HUES64 (cell line): ENCODE measurements at regions not wholly inside any gene's neighbourhood (a gene's known extent, or its start where the extent isn't known, plus 50 kb on each side); places are given as distances from the start of the nearest gene placed in this dataset.

Source experiments
- H3K27ac ChIP-seq: 2 replicates; pipeline ENCODE4 v1.7.0; 2013; ENCODE audit warnings: low read depth, low read length, inconsistent platforms
- H3K27me3 ChIP-seq: 2 replicates; pipeline ENCODE4 v1.6.1; 2013; ENCODE audit warnings: mild to moderate bottlenecking, low read length; ENCODE audit not compliant: insufficient read depth
- H3K36me3 ChIP-seq: 2 replicates; pipeline ENCODE4 v1.6.1; 2013; ENCODE audit warnings: mild to moderate bottlenecking, low read length; ENCODE audit not compliant: insufficient read depth
- H3K4me1 ChIP-seq: 2 replicates; pipeline ENCODE4 v1.6.1; 2013; ENCODE audit warnings: mild to moderate bottlenecking, low read length, moderate library complexity; ENCODE audit not compliant: insufficient read depth
- H3K4me3 ChIP-seq: 2 replicates; pipeline ENCODE4 v1.5.1; 2013; ENCODE audit warnings: mild to moderate bottlenecking, low read length, moderate library complexity
- H3K9ac ChIP-seq: 2 replicates; pipeline ENCODE4 v1.6.1; 2013; ENCODE audit warnings: mild to moderate bottlenecking, low read depth, low read length
- H3K9me3 ChIP-seq: 2 replicates; pipeline ENCODE4 v1.6.1; 2013; ENCODE audit warnings: low read depth, low read length; ENCODE audit not compliant: insufficient read depth
- WGBS: fragments of 150-250, 120-280 bp; methylation state at CpG from one replicate; pipeline ENCODE4 v1.1.7; 2013; ENCODE audit warnings: missing lambda C conversion rate; 5-methylcytosine and 5-hydroxymethylcytosine counted together

DNA sequence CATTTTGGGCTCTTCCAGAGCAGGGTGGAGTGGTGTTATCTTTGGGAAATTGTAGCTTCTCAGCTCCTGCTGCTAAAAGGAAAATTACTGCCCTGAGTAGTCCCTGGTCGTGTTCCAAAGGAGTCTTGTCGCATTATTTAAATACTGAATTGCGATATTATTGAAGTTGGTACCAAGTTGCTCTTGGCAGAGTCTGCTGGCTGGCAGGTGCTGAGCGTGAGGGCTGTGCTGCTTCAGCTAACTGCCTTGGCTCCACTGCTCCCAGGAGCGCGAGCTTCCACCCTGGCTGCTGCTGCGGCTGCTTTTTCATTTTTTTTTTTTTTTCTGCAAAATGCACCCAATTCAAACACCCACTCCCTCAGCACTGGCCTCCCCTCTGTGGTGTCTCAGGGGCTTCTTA, 289.8 kb downstream of the MAF start:
- H3K9me3 ChIP-seq = no peaks in the 10 kb centered on the region
- no peak overlapping the region for H3K4me3 ChIP-seq
- H3K36me3 ChIP-seq = no peaks in the 10 kb centered on the region
- H3K9ac ChIP-seq = no peak overlapping the region
- 91% methylated on average over 7 of the region's 7 CpGs for WGBS
- no peak overlapping the region for H3K27ac ChIP-seq
- H3K27me3 ChIP-seq = no peaks in the 10 kb centered on the region
- peaks cover 23% of the 10 kb centered on the region for H3K4me1 ChIP-seq

DNA sequence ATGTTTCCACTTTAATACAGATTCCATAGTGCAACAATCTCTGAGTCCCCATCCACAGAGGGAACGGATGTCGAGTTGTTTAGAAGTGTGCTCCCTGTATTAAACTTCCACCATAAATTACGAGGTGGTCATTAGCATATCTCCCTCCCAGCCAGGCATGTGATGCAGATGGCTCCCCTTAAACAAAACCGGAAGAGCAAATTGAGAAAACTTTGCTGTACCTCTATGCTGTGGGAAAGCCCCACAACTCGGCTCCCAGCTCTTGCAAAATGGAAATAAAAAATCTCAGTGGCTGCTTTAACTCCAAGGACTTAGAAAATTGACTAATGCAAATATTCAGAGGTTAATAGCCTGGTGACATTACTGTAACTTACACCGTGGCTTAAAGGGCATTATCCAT, 290.9 kb downstream of the MAF start:
- no peak overlapping the region for H3K9ac ChIP-seq
- WGBS = 93% methylated on average over 6 of the region's 6 CpGs
- H3K27me3 ChIP-seq = no peaks in the 10 kb centered on the region
- no peaks in the 10 kb centered on the region for H3K9me3 ChIP-seq
- no peak overlapping the region for H3K4me3 ChIP-seq
- H3K27ac ChIP-seq = no peak overlapping the region
- H3K36me3 ChIP-seq = no peaks in the 10 kb centered on the region
- peaks cover 23% of the 10 kb centered on the region for H3K4me1 ChIP-seq

DNA sequence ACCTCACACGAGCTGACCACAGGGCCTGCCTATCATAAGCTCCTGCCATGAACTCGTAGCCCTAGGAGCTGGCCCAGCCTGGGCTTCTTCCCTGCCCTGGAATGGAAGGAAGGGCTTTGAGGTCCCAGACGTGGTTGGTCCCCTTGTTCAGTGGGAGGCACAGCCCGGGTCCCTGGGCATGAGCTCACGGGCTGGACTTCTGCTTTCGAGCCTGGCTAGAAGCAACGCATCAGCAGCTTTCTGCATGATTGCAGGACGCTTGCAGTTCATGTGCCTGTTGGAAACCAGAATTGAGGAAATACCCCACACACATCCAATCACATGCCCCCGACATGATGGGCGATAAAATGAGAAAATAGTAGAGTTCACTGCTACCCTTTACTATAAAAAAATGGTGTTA, 293.3 kb downstream of the MAF start:
- H3K4me3 ChIP-seq = no peak overlapping the region
- H3K36me3 ChIP-seq = no peaks in the 10 kb centered on the region
- no peak overlapping the region for H3K27ac ChIP-seq
- no peak overlapping the region for H3K9ac ChIP-seq
- WGBS = 93% methylated on average over 8 of the region's 10 CpGs
- no peaks in the 10 kb centered on the region for H3K27me3 ChIP-seq
- H3K9me3 ChIP-seq = no peaks in the 10 kb centered on the region
- peaks cover 23% of the 10 kb centered on the region for H3K4me1 ChIP-seq

DNA sequence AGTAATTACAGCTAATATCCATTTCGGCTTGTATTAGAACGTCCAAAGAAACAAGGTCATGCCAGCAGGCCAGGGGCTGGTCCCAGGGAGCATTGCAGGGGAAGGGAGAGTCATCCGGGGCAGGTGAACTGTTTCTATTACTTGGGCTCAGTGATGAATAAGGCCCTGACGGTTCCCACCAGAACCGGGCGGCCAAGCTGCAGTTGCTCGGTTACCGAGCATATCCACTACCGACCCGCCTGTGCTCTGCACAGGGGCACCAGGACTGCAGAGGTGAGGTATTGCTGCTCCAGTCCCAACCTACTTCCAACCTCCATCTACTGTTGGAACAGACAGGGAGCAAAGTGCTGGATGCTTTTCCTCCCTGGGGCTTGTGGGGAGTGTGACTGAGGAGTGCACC, 295.5 kb downstream of the MAF start:
- Histone ChIP-seq H3K27me3 (no peaks in the 10 kb centered on the region), H3K27ac (no peak overlapping the region), H3K4me1 (peaks cover 19% of the 10 kb centered on the region), H3K9me3 (no peaks in the 10 kb centered on the region), H3K4me3 (no peak overlapping the region), H3K9ac (no peak overlapping the region), H3K36me3 (no peaks in the 10 kb centered on the region)
- WGBS = 96% methylated on average over 10 of the region's 10 CpGs

DNA sequence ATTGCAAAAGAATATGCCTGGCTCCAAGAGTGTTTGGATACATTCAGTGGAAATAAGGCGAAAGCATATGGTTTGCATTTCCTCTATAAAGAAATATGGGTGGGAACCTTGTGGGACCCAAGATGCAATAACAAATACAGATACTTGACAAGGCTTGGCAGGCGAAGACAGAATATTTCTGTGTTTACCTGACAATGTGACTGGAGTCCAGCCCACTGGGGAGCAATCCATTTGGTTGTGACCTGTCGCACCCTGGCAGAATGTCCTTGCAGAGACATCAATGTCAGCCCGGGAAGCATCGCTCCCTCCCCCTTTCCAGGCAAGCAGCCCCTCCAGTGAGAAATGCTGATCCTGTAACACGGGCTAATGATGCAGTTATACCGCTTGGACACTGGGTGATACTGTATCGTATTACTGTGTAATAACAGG, 296.6 kb downstream of the MAF start:
- Histone ChIP-seq H3K9ac (no peak overlapping the region), H3K4me1 (peaks cover 22% of the 10 kb centered on the region), H3K9me3 (no peaks in the 10 kb centered on the region), H3K27ac (no peak overlapping the region), H3K27me3 (no peaks in the 10 kb centered on the region), H3K4me3 (no peak overlapping the region), H3K36me3 (no peaks in the 10 kb centered on the region)
- 84% methylated on average over 8 of the region's 8 CpGs for WGBS

DNA sequence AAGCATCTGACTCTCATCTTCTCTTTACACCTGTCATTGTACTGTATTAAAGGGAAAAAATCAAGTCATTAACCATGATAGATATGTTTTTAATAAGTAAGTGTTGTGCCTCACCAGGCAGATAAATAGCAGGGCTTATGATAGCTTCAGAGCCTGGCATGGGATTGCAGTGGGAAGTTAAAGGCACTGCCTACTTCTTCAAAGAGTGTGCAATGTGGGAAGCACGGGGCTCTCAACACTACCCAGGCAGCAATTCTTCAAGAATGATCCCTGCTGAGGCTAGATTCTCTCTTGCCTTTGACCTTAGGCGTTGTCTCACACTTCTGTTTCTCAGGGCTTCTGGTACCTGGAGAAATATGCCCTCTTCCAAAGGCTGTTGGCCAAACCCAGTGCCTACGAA, 297.3 kb downstream of the MAF start:
- Histone ChIP-seq H3K4me3 (no peak overlapping the region), H3K4me1 (peaks cover 29% of the 10 kb centered on the region), H3K9ac (no peak overlapping the region), H3K27ac (no peak overlapping the region), H3K27me3 (no peaks in the 10 kb centered on the region), H3K9me3 (no peaks in the 10 kb centered on the region), H3K36me3 (no peaks in the 10 kb centered on the region)
- 80% methylated on average over 3 of the region's 3 CpGs for WGBS

DNA sequence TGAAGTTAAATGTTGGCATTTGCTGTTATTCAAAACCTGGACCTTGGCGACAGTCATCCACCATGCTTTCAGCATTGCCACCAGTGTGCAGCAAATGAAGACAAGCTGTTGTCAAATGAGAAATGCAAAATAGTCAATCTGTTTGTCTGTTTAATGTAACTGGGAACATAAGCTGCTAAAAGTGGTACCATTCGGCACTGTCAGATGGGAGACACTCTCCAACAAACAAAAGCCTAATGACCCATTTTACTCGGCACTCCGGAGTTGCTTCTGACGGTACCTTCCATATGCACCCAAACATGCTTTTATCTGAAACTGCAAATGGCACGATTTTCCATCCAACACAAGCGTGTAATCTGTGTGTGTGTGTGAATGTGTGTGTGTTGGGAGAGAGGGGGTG, 297.8 kb downstream of the MAF start:
- H3K36me3 ChIP-seq = no peaks in the 10 kb centered on the region
- peaks cover 34% of the 10 kb centered on the region for H3K4me1 ChIP-seq
- no peaks in the 10 kb centered on the region for H3K9me3 ChIP-seq
- no peaks in the 10 kb centered on the region for H3K27me3 ChIP-seq
- H3K27ac ChIP-seq = no peak overlapping the region
- no peak overlapping the region for H3K9ac ChIP-seq
- WGBS = 93% methylated on average over 7 of the region's 7 CpGs
- no peak overlapping the region for H3K4me3 ChIP-seq

DNA sequence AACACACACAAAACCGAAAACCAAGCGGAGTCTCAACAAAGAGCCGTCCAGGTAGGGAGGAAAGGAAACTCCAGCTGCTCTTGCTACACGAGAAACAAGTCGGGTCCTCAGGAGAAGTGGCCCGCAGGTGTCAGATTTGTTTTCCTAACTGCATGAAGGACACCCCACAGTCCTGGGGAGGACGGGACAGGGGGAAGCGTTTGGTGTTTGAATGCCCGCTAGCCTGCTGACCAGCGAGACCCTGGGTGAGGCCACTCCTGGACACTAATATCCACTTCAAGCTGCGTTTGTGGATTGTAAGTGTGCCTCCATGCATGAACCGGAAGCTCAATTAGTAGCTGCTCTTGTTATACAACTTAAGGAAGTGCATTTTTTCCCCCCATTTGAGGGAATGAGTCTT, 299.5 kb downstream of the MAF start:
- Histone ChIP-seq H3K27ac (peak overlapping the region; percentile 54; the same call in 1 of the 2 replicates), H3K4me3 (no peak overlapping the region; the same call in 1 of the 2 replicates), H3K27me3 (no peaks in the 10 kb centered on the region), H3K36me3 (no peaks in the 10 kb centered on the region), H3K4me1 (peaks cover 47% of the 10 kb centered on the region), H3K9ac (no peak overlapping the region; the same call in 1 of the 2 replicates), H3K9me3 (no peaks in the 10 kb centered on the region)
- 50% methylated on average over 12 of the region's 12 CpGs for WGBS

DNA sequence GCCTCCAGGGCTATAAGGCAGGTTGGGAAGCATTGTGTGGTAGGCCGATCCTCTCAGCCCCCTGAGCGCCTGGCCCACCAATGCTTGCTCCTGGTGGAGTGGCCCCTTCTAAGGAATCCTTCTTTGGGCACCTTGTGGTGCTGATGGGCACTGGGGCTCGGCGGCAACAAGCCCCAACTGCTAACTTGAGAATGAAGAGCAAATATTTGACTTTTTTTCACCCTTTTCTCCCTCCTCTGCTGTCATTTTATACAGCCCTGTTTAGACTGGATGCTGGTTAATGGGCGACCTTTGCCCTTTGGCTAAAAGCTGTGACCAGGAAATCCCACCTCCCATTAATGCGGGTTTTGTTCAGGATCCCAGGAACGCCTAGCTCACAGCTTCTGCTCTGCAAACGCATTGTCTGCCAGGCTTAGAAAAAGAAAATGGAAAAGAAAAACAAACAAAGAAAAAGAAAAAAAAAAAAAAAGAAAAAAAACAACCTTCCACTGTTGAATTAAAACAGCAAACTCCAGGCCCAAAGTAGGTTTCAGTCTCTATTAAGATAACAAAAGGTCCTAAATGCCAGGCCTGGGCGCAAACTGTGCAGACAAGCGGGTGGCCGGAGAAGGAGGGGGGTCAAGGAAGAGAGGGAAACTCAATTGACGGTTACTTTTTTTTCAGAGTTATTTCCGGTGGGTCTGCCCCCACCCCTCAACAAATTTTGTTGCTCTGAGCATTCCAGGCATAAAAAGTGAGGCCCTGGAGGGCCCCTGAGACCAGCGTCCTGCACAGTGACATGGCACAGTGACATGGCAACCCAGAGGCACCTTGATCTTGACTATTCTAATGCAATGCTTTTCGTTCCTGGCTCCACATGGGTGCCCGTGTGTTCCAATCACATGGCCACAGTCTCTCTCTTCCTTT, 301.4 kb downstream of the MAF start:
- 9% methylated on average over 15 of the region's 16 CpGs for WGBS
- Histone ChIP-seq H3K27ac (peak overlapping the region; percentile 95), H3K27me3 (no peaks in the 10 kb centered on the region), H3K36me3 (no peaks in the 10 kb centered on the region), H3K4me3 (no peak overlapping the region), H3K9me3 (no peaks in the 10 kb centered on the region), H3K9ac (peak overlapping the region; percentile 39), H3K4me1 (peaks cover 47% of the 10 kb centered on the region)

DNA sequence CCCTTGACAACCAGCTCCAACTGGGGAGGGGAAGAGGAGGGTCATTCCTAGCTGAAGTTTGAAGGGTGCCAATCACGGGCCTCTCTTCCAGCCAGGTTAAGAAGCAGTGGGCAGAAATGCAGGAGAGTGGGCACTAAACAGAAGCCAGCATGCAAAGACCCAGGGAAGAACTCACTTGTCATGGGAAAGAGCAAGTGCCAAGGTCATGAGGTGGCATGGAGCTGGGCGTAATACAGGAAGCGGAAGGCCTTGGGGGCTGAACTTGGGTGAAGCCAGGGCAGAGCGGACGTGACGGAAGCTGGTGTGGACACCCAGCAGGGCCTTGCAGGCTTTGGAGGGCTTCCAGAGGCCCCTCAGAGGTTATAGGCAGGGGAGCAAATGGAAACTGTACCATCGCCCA, 302.1 kb downstream of the MAF start:
- Histone ChIP-seq H3K9me3 (no peaks in the 10 kb centered on the region), H3K36me3 (no peaks in the 10 kb centered on the region), H3K4me1 (peaks cover 47% of the 10 kb centered on the region), H3K9ac (peak overlapping the region; percentile 39), H3K27ac (peak overlapping the region; percentile 95), H3K27me3 (no peaks in the 10 kb centered on the region), H3K4me3 (no peak overlapping the region)
- 73% methylated on average over 7 of the region's 7 CpGs for WGBS

DNA sequence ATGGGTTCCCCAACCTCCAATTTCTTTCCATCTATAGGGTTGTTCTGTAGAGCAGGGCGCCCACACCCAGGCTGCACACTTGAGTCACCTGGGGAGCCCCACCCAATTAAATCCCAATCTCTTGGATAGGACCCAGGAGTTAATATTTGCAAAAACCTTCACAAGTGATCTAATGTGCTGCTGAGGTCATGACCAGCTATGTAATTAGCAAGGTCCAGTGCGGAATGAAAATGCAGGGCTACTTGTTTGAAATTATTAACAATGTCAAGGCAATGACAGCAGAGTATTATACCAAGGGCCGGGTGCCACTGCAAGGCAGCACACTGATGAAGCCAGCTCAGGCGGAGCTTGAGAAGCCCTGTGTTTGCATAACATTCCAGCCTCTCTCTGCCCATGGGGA, 302.7 kb downstream of the MAF start:
- H3K36me3 ChIP-seq = no peaks in the 10 kb centered on the region
- H3K9me3 ChIP-seq = no peaks in the 10 kb centered on the region
- WGBS = 79% methylated on average over 4 of the region's 4 CpGs
- peak overlapping the region; percentile 95; the same call in 1 of the 2 replicates for H3K27ac ChIP-seq
- no peak overlapping the region for H3K4me3 ChIP-seq
- H3K4me1 ChIP-seq = peaks cover 47% of the 10 kb centered on the region
- no peak overlapping the region for H3K9ac ChIP-seq
- no peaks in the 10 kb centered on the region for H3K27me3 ChIP-seq
